CD8-positive, alpha-beta memory T cell (primary cell): ENCODE measurements at regions not wholly inside any gene's neighbourhood (a gene's known extent, or its start where the extent isn't known, plus 50 kb on each side); places are given as distances from the start of the nearest gene placed in this dataset.
"Not testable (repeated sequence)": the region's sequence is repeated elsewhere in the genome, so short reads cannot be mapped to it uniquely, and the experiment has no call there.

ENCODE experiments used
- CTCF ChIA-PET: fragments of 350-600 bp; sonication (Branson Sonifier 250); formaldehyde crosslinking; loops from one replicate; lab custom pipeline; 2021; ENCODE audit warnings: antibody characterized with exemption; lab: Charles Lee
- POLR2A ChIA-PET: fragments of 350-600 bp; sonication (Branson Sonifier 250); formaldehyde crosslinking; loops from one replicate; lab custom pipeline; 2021; ENCODE audit warnings: antibody characterized with exemption; lab: Charles Lee
- DNase-seq, 5 donors: peaks; one replicate each; pipeline versions ENCODE4 v3.0.0 to v3.0.0-alpha.2; 2020 to 2022; ENCODE audit warnings: mixed read lengths in 1 of 5
- H3K27ac ChIP-seq: one replicate; pipeline ENCODE4 v1.7.0; 2013; ENCODE audit warnings: low read depth, mild to moderate bottlenecking, low read length, moderate library complexity
- H3K27me3 ChIP-seq: 2 replicates; pipeline ENCODE4 v1.7.0; 2013; ENCODE audit warnings: low read length, mild to moderate bottlenecking; ENCODE audit not compliant: insufficient read depth, poor library complexity, severe bottlenecking
- H3K36me3 ChIP-seq: 2 replicates; pipeline ENCODE4 v1.7.0; 2013; ENCODE audit warnings: mild to moderate bottlenecking, low read length, moderate library complexity; ENCODE audit not compliant: insufficient read depth
- H3K4me1 ChIP-seq: 2 replicates; pipeline ENCODE4 v1.7.0; 2013; ENCODE audit warnings: mild to moderate bottlenecking, low read length, moderate library complexity; ENCODE audit not compliant: insufficient read depth
- H3K4me3 ChIP-seq: 2 replicates; pipeline ENCODE4 v1.7.0; 2013; ENCODE audit warnings: mild to moderate bottlenecking, low read length
- H3K9me3 ChIP-seq: 2 replicates; pipeline ENCODE4 v1.7.0; 2013; ENCODE audit warnings: mild to moderate bottlenecking, low read length
- H3K27ac Mint-ChIP-seq, 8 donors: one replicate each; pipeline ENCODE4 v1.8.0; 2020 to 2021; ENCODE audit warnings: mixed read lengths in 8 of 8, mild to moderate bottlenecking in 6 of 8, inconsistent platforms in 3 of 8, moderate library complexity in 3 of 8
- H3K27me3 Mint-ChIP-seq, 2 donors: one replicate each; pipeline ENCODE4 v1.8.0; 2020 to 2021; ENCODE audit warnings: mixed read lengths in 2 of 2, mild to moderate bottlenecking in 1 of 2, moderate library complexity in 1 of 2
- H3K36me3 Mint-ChIP-seq, 3 donors: one replicate each; pipeline ENCODE4 v1.8.0; 2020 to 2021; ENCODE audit warnings: mixed read lengths in 3 of 3, inconsistent platforms in 1 of 3, mild to moderate bottlenecking in 1 of 3
- H3K4me1 Mint-ChIP-seq, 3 donors: one replicate each; pipeline ENCODE4 v1.8.0; 2020 to 2021; ENCODE audit warnings: mixed read lengths in 3 of 3, inconsistent platforms in 1 of 3, mild to moderate bottlenecking in 1 of 3
- H3K4me3 Mint-ChIP-seq, 7 donors: one replicate each; pipeline ENCODE4 v1.8.0; 2020 to 2021; ENCODE audit warnings: mixed read lengths in 7 of 7, mild to moderate bottlenecking in 6 of 7, moderate library complexity in 4 of 7, inconsistent platforms in 2 of 7
- H3K9me3 Mint-ChIP-seq, 5 donors: one replicate each; pipeline ENCODE4 v1.8.0; 2020 to 2022; ENCODE audit warnings: mixed read lengths in 5 of 5, mild to moderate bottlenecking in 3 of 5, moderate library complexity in 2 of 5, inconsistent platforms in 1 of 5

- Histone ChIP-seq H3K9me3 (no peaks in the 10 kb centered on the region), H3K4me3 (no peak overlapping the region), H3K36me3 (no peaks in the 10 kb centered on the region), H3K27ac (no peak overlapping the region), H3K27me3 (no peaks in the 10 kb centered on the region), H3K4me1 (no peaks in the 10 kb centered on the region)
- Mint-ChIP-seq H3K27me3 (no peaks in the 10 kb centered on the region), H3K4me1 (no peaks in the 10 kb centered on the region), H3K9me3 (peaks cover 0 to 7% (median 0%) of the 10 kb centered on the region in 5 donors), H3K27ac (no peak overlapping the region), H3K36me3 (no peaks in the 10 kb centered on the region), H3K4me3 (no peak overlapping the region)
- ChIA-PET CTCF (no interaction called here), POLR2A (no interaction called here)
- no peak for DNase-seq
Measured at GRCh38 chr13:81133066-81133465, 792.1 kb upstream of the SPRY2 start.

- Histone ChIP-seq H3K4me1 (no peaks in the 10 kb centered on the region), H3K9me3 (no peaks in the 10 kb centered on the region), H3K27ac (no peak overlapping the region), H3K27me3 (no peaks in the 10 kb centered on the region), H3K4me3 (no peak overlapping the region), H3K36me3 (no peaks in the 10 kb centered on the region)
- Mint-ChIP-seq H3K9me3 (peaks cover 0 to 7% (median 2%) of the 10 kb centered on the region in 5 donors), H3K27ac (no peak overlapping the region), H3K4me3 (no peak overlapping the region), H3K27me3 (no peaks in the 10 kb centered on the region), H3K36me3 (no peaks in the 10 kb centered on the region), H3K4me1 (peaks cover 0 to 2% (median 0%) of the 10 kb centered on the region in 3 donors)
- ChIA-PET CTCF (no interaction called here), POLR2A (no interaction called here)
- DNase-seq = no peak
Measured at GRCh38 chr13:81117416-81117815, 776.5 kb upstream of the SPRY2 start.

GRCh38 chr13:81116461-81117282, 775.7 kb upstream of the SPRY2 start:
- H3K27me3 ChIP-seq = no peaks in the 10 kb centered on the region
- H3K27ac ChIP-seq = no peak overlapping the region
- H3K27ac Mint-ChIP-seq = peak overlapping the region in 3 of 8 donors; percentile 17 to 26 (median 21)
- H3K9me3 ChIP-seq = no peaks in the 10 kb centered on the region
- no peak for DNase-seq
- ChIA-PET CTCF (no interaction called here), POLR2A (no interaction called here)
- no peaks in the 10 kb centered on the region for H3K36me3 ChIP-seq
- H3K36me3 Mint-ChIP-seq = no peaks in the 10 kb centered on the region
- no peak overlapping the region for H3K4me3 ChIP-seq
- no peaks in the 10 kb centered on the region for H3K4me1 ChIP-seq
- peak overlapping the region; percentile 1 to 68 (median 56) for H3K4me3 Mint-ChIP-seq
- peaks cover 0 to 7% (median 2%) of the 10 kb centered on the region in 5 donors for H3K9me3 Mint-ChIP-seq
- H3K27me3 Mint-ChIP-seq = no peaks in the 10 kb centered on the region
- H3K4me1 Mint-ChIP-seq = peaks cover 0 to 2% (median 0%) of the 10 kb centered on the region in 3 donors

- Mint-ChIP-seq H3K27me3 (peaks cover 0 to 2% of the 10 kb centered on the region in 2 donors), H3K27ac (no peak overlapping the region), H3K4me3 (no peak overlapping the region), H3K36me3 (no peaks in the 10 kb centered on the region), H3K9me3 (peaks cover 0 to 10% (median 0%) of the 10 kb centered on the region in 5 donors), H3K4me1 (no peaks in the 10 kb centered on the region)
- Histone ChIP-seq H3K27me3 (no peaks in the 10 kb centered on the region), H3K9me3 (no peaks in the 10 kb centered on the region), H3K4me1 (no peaks in the 10 kb centered on the region), H3K36me3 (no peaks in the 10 kb centered on the region), H3K4me3 (no peak overlapping the region), H3K27ac (no peak overlapping the region)
- CTCF ChIA-PET = no interaction called here
- POLR2A ChIA-PET = no interaction called here
- no peak for DNase-seq
Measured at GRCh38 chr13:81109026-81109425, 768.1 kb upstream of the SPRY2 start.

- Mint-ChIP-seq H3K9me3 (peaks cover 0 to 9% (median 0%) of the 10 kb centered on the region in 5 donors), H3K4me3 (no peak overlapping the region), H3K36me3 (no peaks in the 10 kb centered on the region), H3K27ac (peak overlapping the region in 1 of 8 donors; percentile 35), H3K27me3 (peaks cover 0 to 2% of the 10 kb centered on the region in 2 donors), H3K4me1 (no peaks in the 10 kb centered on the region)
- Histone ChIP-seq H3K27ac (no peak overlapping the region), H3K27me3 (no peaks in the 10 kb centered on the region), H3K36me3 (no peaks in the 10 kb centered on the region), H3K4me3 (no peak overlapping the region), H3K9me3 (no peaks in the 10 kb centered on the region), H3K4me1 (no peaks in the 10 kb centered on the region)
- ChIA-PET POLR2A (no interaction called here), CTCF (no interaction called here)
- DNase-seq = no peak
Measured at GRCh38 chr13:81106348-81106747, 765.4 kb upstream of the SPRY2 start.

- Mint-ChIP-seq H3K36me3 (no peaks in the 10 kb centered on the region), H3K4me3 (no peak overlapping the region), H3K27me3 (peaks cover 0 to 2% of the 10 kb centered on the region in 2 donors), H3K4me1 (no peaks in the 10 kb centered on the region), H3K9me3 (peaks cover 0 to 20% (median 2%) of the 10 kb centered on the region in 5 donors), H3K27ac (no peak overlapping the region)
- H3K4me1 ChIP-seq = no peaks in the 10 kb centered on the region
- H3K9me3 ChIP-seq = no peaks in the 10 kb centered on the region
- no peak overlapping the region for H3K27ac ChIP-seq
- DNase-seq = no peak
- H3K36me3 ChIP-seq = no peaks in the 10 kb centered on the region
- no peak overlapping the region for H3K4me3 ChIP-seq
- CTCF ChIA-PET = no interaction called here
- POLR2A ChIA-PET = no interaction called here
- H3K27me3 ChIP-seq = no peaks in the 10 kb centered on the region
Measured at GRCh38 chr13:81104035-81104715, 763.2 kb upstream of the SPRY2 start.

GRCh38 chr13:81102066-81102465, 761.1 kb upstream of the SPRY2 start:
- POLR2A ChIA-PET, CTCF ChIA-PET, DNase-seq: not testable (repeated sequence)

GRCh38 chr13:81089371-81090157, 748.6 kb upstream of the SPRY2 start:
- Histone ChIP-seq H3K4me1 (no peaks in the 10 kb centered on the region), H3K36me3 (no peaks in the 10 kb centered on the region), H3K27me3 (no peaks in the 10 kb centered on the region), H3K27ac (no peak overlapping the region), H3K9me3 (no peaks in the 10 kb centered on the region), H3K4me3 (no peak overlapping the region)
- no peak overlapping the region for H3K27ac Mint-ChIP-seq
- H3K36me3 Mint-ChIP-seq = no peaks in the 10 kb centered on the region
- no peaks in the 10 kb centered on the region for H3K4me1 Mint-ChIP-seq
- H3K4me3 Mint-ChIP-seq = no peak overlapping the region
- DNase-seq = no peak
- ChIA-PET POLR2A (no interaction called here), CTCF (no interaction called here)
- no peaks in the 10 kb centered on the region for H3K27me3 Mint-ChIP-seq
- H3K9me3 Mint-ChIP-seq = peaks cover 0 to 11% (median 0%) of the 10 kb centered on the region in 5 donors

More at GRCh38 chr13:81102066-81102465, 761.1 kb upstream of the SPRY2 start:
- H3K4me1 ChIP-seq, H3K36me3 ChIP-seq, H3K4me3 ChIP-seq, H3K27ac Mint-ChIP-seq, H3K4me1 Mint-ChIP-seq, H3K27ac ChIP-seq, H3K27me3 ChIP-seq, H3K9me3 ChIP-seq, H3K4me3 Mint-ChIP-seq, H3K27me3 Mint-ChIP-seq, H3K36me3 Mint-ChIP-seq: not testable (repeated sequence)
- peaks cover 0 to 27% (median 0%) of the 10 kb centered on the region in 5 donors for H3K9me3 Mint-ChIP-seq
